ENCODE measurements at regions not wholly inside any gene's neighbourhood (a gene's known extent, or its start where the extent isn't known, plus 50 kb on each side); places are given as distances from the start of the nearest gene placed in this dataset.

- H3K9me3 ChIP-seq = no peaks in the 10 kb centered on the region
- H3K4me1 ChIP-seq = no peaks in the 10 kb centered on the region
- H3K27me3 ChIP-seq = no peaks in the 10 kb centered on the region
- no peak overlapping the region for H3K4me3 ChIP-seq
- intact Hi-C loops (cut with DNase I) = no loop called here
- no peak overlapping the region for H3K27ac ChIP-seq
- H3K36me3 ChIP-seq = no peaks in the 10 kb centered on the region
- TF ChIP-seq POLR2AphosphoS5 (IDR thresholded peaks at IDR 0.05; ENCODE audit: insufficient read depth in 1 of 2, low read depth in 1 of 2) = no peak
- no peak for TF ChIP-seq POLR2A (IDR thresholded peaks at IDR 0.05)
- TF ChIP-seq, protein P1, sequence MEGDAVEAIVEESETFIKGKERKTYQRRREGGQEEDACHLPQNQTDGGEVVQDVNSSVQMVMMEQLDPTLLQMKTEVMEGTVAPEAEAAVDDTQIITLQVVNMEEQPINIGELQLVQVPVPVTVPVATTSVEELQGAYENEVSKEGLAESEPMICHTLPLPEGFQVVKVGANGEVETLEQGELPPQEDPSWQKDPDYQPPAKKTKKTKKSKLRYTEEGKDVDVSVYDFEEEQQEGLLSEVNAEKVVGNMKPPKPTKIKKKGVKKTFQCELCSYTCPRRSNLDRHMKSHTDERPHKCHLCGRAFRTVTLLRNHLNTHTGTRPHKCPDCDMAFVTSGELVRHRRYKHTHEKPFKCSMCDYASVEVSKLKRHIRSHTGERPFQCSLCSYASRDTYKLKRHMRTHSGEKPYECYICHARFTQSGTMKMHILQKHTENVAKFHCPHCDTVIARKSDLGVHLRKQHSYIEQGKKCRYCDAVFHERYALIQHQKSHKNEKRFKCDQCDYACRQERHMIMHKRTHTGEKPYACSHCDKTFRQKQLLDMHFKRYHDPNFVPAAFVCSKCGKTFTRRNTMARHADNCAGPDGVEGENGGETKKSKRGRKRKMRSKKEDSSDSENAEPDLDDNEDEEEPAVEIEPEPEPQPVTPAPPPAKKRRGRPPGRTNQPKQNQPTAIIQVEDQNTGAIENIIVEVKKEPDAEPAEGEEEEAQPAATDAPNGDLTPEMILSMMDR (IDR thresholded peaks at IDR 0.05) = no peak
- no peak for DNase-seq (ENCODE audit: extremely low spot score in 2 of 2)
These were observed 126.2 kb upstream of the WSCD1 start for GRCh38 chr17:5943982-5944381.

DNA sequence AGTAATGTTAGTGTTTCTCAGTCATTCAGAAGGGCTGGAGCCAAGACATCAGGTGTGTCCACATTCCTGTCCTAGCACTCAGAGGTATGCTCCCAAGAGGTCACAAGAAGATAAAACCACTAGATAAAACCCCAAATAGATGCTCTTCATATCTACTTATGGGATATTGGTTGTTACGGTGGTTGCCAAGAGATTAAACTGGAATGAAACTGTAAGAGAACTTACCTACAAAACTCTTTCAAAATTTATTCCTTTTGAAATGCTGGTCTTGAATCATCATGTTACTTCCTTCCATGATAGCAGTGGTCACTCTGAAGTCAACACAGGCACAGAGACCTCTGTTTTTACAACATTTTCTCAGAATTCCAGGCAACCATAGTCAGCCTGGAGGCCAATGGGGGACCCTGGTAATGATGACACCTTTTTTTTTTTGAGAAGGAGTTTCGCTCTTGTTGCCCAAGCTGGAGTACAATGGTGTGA is 122.4 kb upstream of the WSCD1 start:
- Histone ChIP-seq H3K4me1 (no peaks in the 10 kb centered on the region), H3K4me3 (no peak overlapping the region), H3K36me3 (no peaks in the 10 kb centered on the region), H3K27me3 (no peaks in the 10 kb centered on the region), H3K27ac (no peak overlapping the region), H3K9me3 (no peaks in the 10 kb centered on the region)
- DNase-seq (ENCODE audit: extremely low spot score in 2 of 2) = no peak
- intact Hi-C loops (cut with DNase I) = no loop called here
- TF ChIP-seq, protein P1 (IDR thresholded peaks at IDR 0.05) = no peak
- TF ChIP-seq POLR2A (IDR thresholded peaks at IDR 0.05) (no peak), POLR2AphosphoS5 (IDR thresholded peaks at IDR 0.05; ENCODE audit: insufficient read depth in 1 of 2, low read depth in 1 of 2) (no peak)

GRCh38 chr17:5948811-5949210 is 121.4 kb upstream of the WSCD1 start:
- Histone ChIP-seq H3K27ac (no peak overlapping the region), H3K27me3 (no peaks in the 10 kb centered on the region), H3K4me1 (no peaks in the 10 kb centered on the region), H3K9me3 (no peaks in the 10 kb centered on the region), H3K4me3 (no peak overlapping the region), H3K36me3 (no peaks in the 10 kb centered on the region)
- TF ChIP-seq POLR2A (IDR thresholded peaks at IDR 0.05) = no peak
- no peak for TF ChIP-seq POLR2AphosphoS5 (IDR thresholded peaks at IDR 0.05; ENCODE audit: insufficient read depth in 1 of 2, low read depth in 1 of 2)
- intact Hi-C loops (cut with DNase I) = no loop called here
- DNase-seq (ENCODE audit: extremely low spot score in 2 of 2) = no peak

- Histone ChIP-seq H3K36me3 (no peaks in the 10 kb centered on the region), H3K4me1 (no peaks in the 10 kb centered on the region), H3K9me3 (no peaks in the 10 kb centered on the region), H3K4me3 (no peak overlapping the region), H3K27ac (no peak overlapping the region), H3K27me3 (no peaks in the 10 kb centered on the region)
- intact Hi-C loops (cut with DNase I) = no loop called here
- TF ChIP-seq, protein P1 (IDR thresholded peaks at IDR 0.05) = no peak
- no peak for TF ChIP-seq POLR2AphosphoS5 (IDR thresholded peaks at IDR 0.05; ENCODE audit: insufficient read depth in 1 of 2, low read depth in 1 of 2)
- no peak for TF ChIP-seq POLR2A (IDR thresholded peaks at IDR 0.05)
- no peak for DNase-seq (ENCODE audit: extremely low spot score in 2 of 2)
These were observed 119.3 kb upstream of the WSCD1 start for GRCh38 chr17:5950878-5951277.

DNA sequence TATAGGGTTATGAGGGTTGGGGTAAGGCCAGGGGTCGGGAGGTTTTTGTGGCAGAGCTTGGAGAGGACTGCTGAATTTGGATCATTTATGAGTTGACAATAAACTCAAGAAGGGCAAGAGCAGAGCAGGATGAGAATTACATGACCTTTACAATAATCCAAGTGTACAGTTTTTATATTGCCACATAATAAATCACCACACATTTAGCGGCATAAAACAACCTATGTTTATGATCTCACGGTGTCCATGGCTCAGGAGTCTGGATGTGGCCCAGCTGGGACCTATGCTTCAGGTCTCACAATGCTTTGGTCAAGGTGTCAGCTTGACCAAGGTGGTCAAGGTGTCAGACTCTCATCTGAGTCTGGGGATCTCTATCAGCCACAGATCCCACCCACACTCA is 118.3 kb upstream of the WSCD1 start:
- intact Hi-C loops (cut with DNase I) = no loop called here
- no peaks in the 10 kb centered on the region for H3K27me3 ChIP-seq
- no peaks in the 10 kb centered on the region for H3K36me3 ChIP-seq
- no peaks in the 10 kb centered on the region for H3K9me3 ChIP-seq
- H3K4me3 ChIP-seq = no peak overlapping the region
- no peak overlapping the region for H3K27ac ChIP-seq
- no peak for DNase-seq (ENCODE audit: extremely low spot score in 2 of 2)
- no peak for TF ChIP-seq POLR2A (IDR thresholded peaks at IDR 0.05)
- TF ChIP-seq, protein P1 (IDR thresholded peaks at IDR 0.05) = no peak
- no peak for TF ChIP-seq POLR2AphosphoS5 (IDR thresholded peaks at IDR 0.05; ENCODE audit: insufficient read depth in 1 of 2, low read depth in 1 of 2)
- no peaks in the 10 kb centered on the region for H3K4me1 ChIP-seq
